MCF 10A (cell line): ENCODE measurements at regions not wholly inside any gene's neighbourhood (a gene's known extent, or its start where the extent isn't known, plus 50 kb on each side); places are given as distances from the start of the nearest gene placed in this dataset.

Experiments used
- BruUV-seq: library from RNA; stranded (reverse); fragments of 400-500 nt; replicated peaks from 2 replicates; lab custom pipeline; 2021; lab: Mats Ljungman, UMichigan
- CTCF ChIA-PET: fragments of 300-600 bp; sonication (Branson Sonifier 250); formaldehyde crosslinking; extraction: SDS; loops from one replicate; lab custom pipeline; 2021; ENCODE audit warnings: antibody characterized with exemption, inconsistent platforms; lab: Yijun Ruan, JAX
- POLR2A ChIA-PET: fragments of 300-600, 350-650 bp; sonication (Branson Sonifier 250); formaldehyde crosslinking; extraction: SDS; loops from one replicate; lab custom pipeline; 2020; ENCODE audit warnings: antibody characterized with exemption, inconsistent platforms; lab: Yijun Ruan, JAX
- DNase-seq: peaks from one replicate; pipeline ENCODE4 v3.0.0-alpha.2; 2018; ENCODE audit not compliant: unreplicated experiment
- H3K27ac Mint-ChIP-seq: one replicate; pipeline ENCODE4 v1.8.0; 2022; ENCODE audit warnings: mild to moderate bottlenecking, low read depth, mixed read lengths; ENCODE audit not compliant: unreplicated experiment
- H3K27me3 Mint-ChIP-seq: one replicate; pipeline ENCODE4 v1.8.0; 2022; ENCODE audit warnings: mixed read lengths; ENCODE audit not compliant: insufficient read depth, unreplicated experiment
- H3K36me3 Mint-ChIP-seq: one replicate; pipeline ENCODE4 v1.8.0; 2022; ENCODE audit warnings: mild to moderate bottlenecking, moderate library complexity, mixed read lengths; ENCODE audit not compliant: insufficient read depth, unreplicated experiment
- H3K4me1 Mint-ChIP-seq: one replicate; pipeline ENCODE4 v1.8.0; 2022; ENCODE audit warnings: mixed read lengths; ENCODE audit not compliant: insufficient read depth, unreplicated experiment
- H3K4me3 Mint-ChIP-seq: one replicate; pipeline ENCODE4 v1.8.0; 2022; ENCODE audit warnings: mild to moderate bottlenecking, moderate library complexity, mixed read lengths; ENCODE audit not compliant: unreplicated experiment
- H3K9me3 Mint-ChIP-seq: one replicate; pipeline ENCODE4 v1.8.0; 2022; ENCODE audit warnings: mixed read lengths; ENCODE audit not compliant: unreplicated experiment
- intact Hi-C: fragments of 100-400 bp; cut with micrococcal nuclease; formaldehyde crosslinking; loops from 2 replicates; pipeline ENCODE4 v1.14.1; 2022
- TF ChIP-seq, protein P1 (sequence below): fragments of 200-600 bp; IDR thresholded peaks from one replicate; pipeline ENCODE4 v1.8.0; 2022; ENCODE audit warnings: antibody characterized with exemption, mild to moderate bottlenecking; ENCODE audit not compliant: unreplicated experiment

DNA sequence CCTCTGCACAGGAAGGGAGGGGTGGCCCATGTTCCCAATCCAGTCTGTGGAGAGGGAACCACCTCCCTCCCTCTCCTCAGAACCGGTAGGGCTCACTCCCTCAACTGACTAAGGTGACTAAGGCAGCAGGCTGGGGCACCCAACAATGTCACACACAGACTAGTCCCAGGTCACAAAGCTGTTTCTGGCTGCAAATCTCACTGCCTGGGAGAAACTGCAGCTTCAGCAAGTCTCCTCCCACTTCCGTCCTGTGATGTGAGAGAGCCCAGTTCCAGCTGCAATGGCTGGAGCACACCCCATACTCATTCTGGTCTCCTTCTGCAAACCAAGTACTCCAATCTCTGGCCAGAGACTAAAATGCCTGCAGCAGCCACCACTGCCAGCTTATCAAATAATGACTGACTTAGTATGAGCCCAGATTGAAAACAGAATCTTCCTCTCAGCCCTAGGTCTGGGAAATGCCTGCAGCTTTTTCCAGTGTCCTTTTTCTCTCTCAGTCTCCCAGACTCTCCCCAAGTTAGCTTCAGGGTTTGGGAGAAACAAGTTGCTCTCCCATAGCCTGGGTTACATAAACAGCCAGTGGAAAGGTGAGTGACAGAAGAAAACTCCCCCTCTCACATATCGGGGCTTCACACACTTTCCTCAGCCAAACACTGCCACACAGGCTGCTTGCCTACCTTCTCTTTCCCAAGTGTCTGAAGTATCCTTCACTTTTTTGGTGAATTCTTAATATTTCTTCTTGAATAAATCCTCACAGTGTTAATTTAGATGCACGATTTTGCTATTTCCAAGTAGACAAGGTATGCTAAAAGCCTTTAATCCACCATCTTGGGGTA is 247.4 kb upstream of the RASA1 start:
- Mint-ChIP-seq H3K9me3 (peaks cover 15% of the 10 kb centered on the region), H3K36me3 (peaks cover 5% of the 10 kb centered on the region), H3K4me1 (peaks cover 8% of the 10 kb centered on the region), H3K4me3 (no peak overlapping the region), H3K27me3 (no peaks in the 10 kb centered on the region), H3K27ac (no peak overlapping the region)
- BruUV-seq, result no TSS peak
- TF ChIP-seq, protein P1, sequence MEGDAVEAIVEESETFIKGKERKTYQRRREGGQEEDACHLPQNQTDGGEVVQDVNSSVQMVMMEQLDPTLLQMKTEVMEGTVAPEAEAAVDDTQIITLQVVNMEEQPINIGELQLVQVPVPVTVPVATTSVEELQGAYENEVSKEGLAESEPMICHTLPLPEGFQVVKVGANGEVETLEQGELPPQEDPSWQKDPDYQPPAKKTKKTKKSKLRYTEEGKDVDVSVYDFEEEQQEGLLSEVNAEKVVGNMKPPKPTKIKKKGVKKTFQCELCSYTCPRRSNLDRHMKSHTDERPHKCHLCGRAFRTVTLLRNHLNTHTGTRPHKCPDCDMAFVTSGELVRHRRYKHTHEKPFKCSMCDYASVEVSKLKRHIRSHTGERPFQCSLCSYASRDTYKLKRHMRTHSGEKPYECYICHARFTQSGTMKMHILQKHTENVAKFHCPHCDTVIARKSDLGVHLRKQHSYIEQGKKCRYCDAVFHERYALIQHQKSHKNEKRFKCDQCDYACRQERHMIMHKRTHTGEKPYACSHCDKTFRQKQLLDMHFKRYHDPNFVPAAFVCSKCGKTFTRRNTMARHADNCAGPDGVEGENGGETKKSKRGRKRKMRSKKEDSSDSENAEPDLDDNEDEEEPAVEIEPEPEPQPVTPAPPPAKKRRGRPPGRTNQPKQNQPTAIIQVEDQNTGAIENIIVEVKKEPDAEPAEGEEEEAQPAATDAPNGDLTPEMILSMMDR, result no peak
- DNase-seq, result no peak
- ChIA-PET CTCF (interaction anchor here (0.7 to 0.8 kb wide), 3 partner anchors 10 to 64 kb away, joined by 3 to 5 read pairs (median 3); no protein-coding TSS in a partner anchor), POLR2A (no interaction called here)
- intact Hi-C loops, result no loop called here

DNA sequence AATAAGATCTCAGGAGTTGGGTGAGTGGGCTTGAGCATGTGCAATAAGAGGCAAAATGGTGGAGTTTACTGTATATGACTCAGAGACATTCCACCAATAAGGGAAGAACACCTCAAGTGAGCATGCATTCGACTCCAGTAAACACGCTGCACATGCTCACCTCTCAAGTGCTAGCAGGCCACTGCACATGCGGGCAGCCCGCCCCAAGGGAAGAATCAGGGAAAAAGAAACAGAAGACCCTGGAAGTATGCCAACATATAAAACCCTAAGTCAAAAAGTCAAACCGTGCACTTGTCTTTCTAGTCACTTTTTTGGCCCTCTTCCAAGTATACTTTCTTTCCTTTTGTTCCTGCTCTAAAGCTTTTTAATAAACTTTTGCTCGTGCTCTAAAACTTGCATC is 245.3 kb upstream of the RASA1 start:
- ChIA-PET POLR2A (no interaction called here), CTCF (interaction anchor here (0.6 kb wide), 1 partner anchor 9 kb away, joined by 3 read pairs; no protein-coding TSS in a partner anchor)
- H3K27ac Mint-ChIP-seq, result no peak overlapping the region
- H3K4me3 Mint-ChIP-seq, result no peak overlapping the region
- intact Hi-C loops, result no loop called here
- H3K36me3 Mint-ChIP-seq, result peaks cover 5% of the 10 kb centered on the region
- DNase-seq, result no peak
- BruUV-seq, result no TSS peak
- peaks cover 15% of the 10 kb centered on the region for H3K9me3 Mint-ChIP-seq
- TF ChIP-seq, protein P1, result no peak
- no peaks in the 10 kb centered on the region for H3K27me3 Mint-ChIP-seq
- peaks cover 8% of the 10 kb centered on the region for H3K4me1 Mint-ChIP-seq

DNA sequence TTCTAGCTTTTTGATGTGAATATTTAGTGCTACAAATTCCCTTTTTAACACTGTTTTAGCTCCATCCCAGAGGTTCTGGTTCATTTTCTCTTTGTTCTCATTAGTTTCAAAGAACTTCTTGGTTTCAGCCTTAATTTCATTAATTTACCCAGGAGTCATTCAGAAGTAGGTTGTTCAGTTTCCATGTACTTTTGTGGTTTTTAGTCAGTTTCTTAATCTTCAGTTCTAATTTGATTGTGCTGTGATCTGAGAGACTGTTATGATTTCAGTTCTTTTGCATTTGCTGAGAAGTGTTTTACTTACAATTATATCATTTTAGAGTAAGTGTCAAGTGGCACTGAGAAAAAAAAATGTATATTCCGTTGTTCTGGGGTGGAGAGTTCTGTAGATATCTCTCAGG is 240.1 kb upstream of the RASA1 start:
- Mint-ChIP-seq H3K4me3 (no peak overlapping the region), H3K9me3 (peaks cover 15% of the 10 kb centered on the region), H3K27ac (no peak overlapping the region), H3K36me3 (peaks cover 5% of the 10 kb centered on the region), H3K4me1 (no peaks in the 10 kb centered on the region), H3K27me3 (peaks cover 12% of the 10 kb centered on the region)
- intact Hi-C loops, result no loop called here
- no peak for DNase-seq
- TF ChIP-seq, protein P1, result no peak
- BruUV-seq, result no TSS peak
- ChIA-PET POLR2A (no interaction called here), CTCF (interaction anchor here (0.7 to 2.2 kb wide), 2 partner anchors 15 to 18 kb away, joined by 3 to 6 read pairs; no protein-coding TSS in a partner anchor)

DNA sequence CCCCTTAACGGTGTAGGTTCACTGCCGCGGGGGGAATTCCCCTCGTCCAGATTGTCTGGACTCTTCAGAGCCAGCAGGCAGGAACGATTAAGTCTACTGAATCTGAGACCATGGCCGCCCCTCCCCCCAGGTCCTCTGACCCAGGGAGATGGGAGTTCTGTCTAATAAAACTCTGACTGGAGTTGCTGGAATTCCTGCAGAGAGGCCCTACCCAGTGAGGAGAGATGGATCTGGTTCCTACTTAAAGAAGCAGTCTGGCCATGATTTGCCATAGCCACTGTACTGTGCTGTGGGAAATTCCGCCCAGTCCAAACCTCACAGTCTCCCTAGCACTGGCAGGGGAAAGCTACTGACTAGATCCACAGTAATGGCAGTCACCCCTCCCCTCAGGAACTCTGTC is 237.7 kb upstream of the RASA1 start:
- intact Hi-C loops, result no loop called here
- Mint-ChIP-seq H3K27ac (no peak overlapping the region), H3K27me3 (peaks cover 13% of the 10 kb centered on the region), H3K36me3 (no peaks in the 10 kb centered on the region), H3K4me3 (no peak overlapping the region), H3K4me1 (no peaks in the 10 kb centered on the region), H3K9me3 (no peaks in the 10 kb centered on the region)
- TF ChIP-seq, protein P1, result no peak
- BruUV-seq, result no TSS peak
- no peak for DNase-seq
- POLR2A ChIA-PET, result no interaction called here
- CTCF ChIA-PET, result interaction anchor here (0.9 to 1.8 kb wide), 2 partner anchors 16 to 44 kb away, joined by 4 to 7 read pairs; no protein-coding TSS in a partner anchor
